Progenitor cell of endocrine pancreas (in vitro differentiated cells): ENCODE measurements at regions not wholly inside any gene's neighbourhood (a gene's known extent, or its start where the extent isn't known, plus 50 kb on each side); places are given as distances from the start of the nearest gene placed in this dataset.
A peak's percentile ranks its signal among the peaks of the same experiment; 100 is the strongest.

Experiments
- DNase-seq: peaks from one replicate; pipeline ENCODE4 v3.0.0; 2021; ENCODE audit warnings: low spot score; ENCODE audit not compliant: unreplicated experiment
- H3K27ac Mint-ChIP-seq: 2 replicates; pipeline ENCODE4 v1.8.0; 2021; ENCODE audit warnings: mild to moderate bottlenecking, moderate library complexity, mixed read lengths
- H3K27me3 Mint-ChIP-seq: 2 replicates; pipeline ENCODE4 v1.8.0; 2021; ENCODE audit warnings: mixed read lengths
- H3K36me3 Mint-ChIP-seq: 2 replicates; pipeline ENCODE4 v1.8.0; 2022; ENCODE audit warnings: mixed read lengths; ENCODE audit not compliant: insufficient read depth
- H3K4me1 Mint-ChIP-seq: 2 replicates; pipeline ENCODE4 v1.8.0; 2021; ENCODE audit warnings: low read depth, mixed read lengths
- H3K4me3 Mint-ChIP-seq: 2 replicates; pipeline ENCODE4 v1.8.0; 2021; ENCODE audit warnings: low read depth, mild to moderate bottlenecking, moderate library complexity, mixed read lengths
- H3K9me3 Mint-ChIP-seq: 2 replicates; pipeline ENCODE4 v1.8.0; 2021; ENCODE audit warnings: low read depth, mixed read lengths
- TF ChIP-seq, protein P1 (sequence below): fragments of 200-600 bp; sonication (generic); IDR thresholded peaks from one replicate; pipeline ENCODE4 v1.5.0; 2021; ENCODE audit warnings: antibody characterized with exemption, mild to moderate bottlenecking; ENCODE audit not compliant: unreplicated experiment

DNA sequence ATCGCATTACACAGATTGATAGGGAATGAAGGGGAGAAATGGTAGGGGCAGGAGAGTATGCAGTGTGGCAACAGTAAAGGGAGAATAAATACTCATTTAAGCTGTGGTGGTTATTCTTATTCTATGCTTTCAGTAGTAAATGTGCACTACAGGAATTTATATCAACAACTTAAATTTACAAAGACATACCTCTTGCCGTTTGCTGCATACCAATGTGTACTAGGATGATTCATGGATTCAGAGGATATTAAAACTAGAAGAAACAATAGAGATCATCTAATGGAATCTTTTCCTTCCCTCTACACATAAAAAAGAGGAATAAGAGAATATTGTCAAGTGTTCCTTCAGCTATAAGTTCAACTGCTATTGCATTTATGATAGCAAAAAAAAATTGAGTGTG lies 103.3 kb upstream of the RASA1 start:
- Mint-ChIP-seq H3K4me3 (no peak overlapping the region), H3K4me1 (peaks cover 7% of the 10 kb centered on the region), H3K36me3 (no peaks in the 10 kb centered on the region), H3K27ac (no peak overlapping the region), H3K27me3 (no peaks in the 10 kb centered on the region), H3K9me3 (no peaks in the 10 kb centered on the region)
- no peak for DNase-seq
- TF ChIP-seq, protein P1, sequence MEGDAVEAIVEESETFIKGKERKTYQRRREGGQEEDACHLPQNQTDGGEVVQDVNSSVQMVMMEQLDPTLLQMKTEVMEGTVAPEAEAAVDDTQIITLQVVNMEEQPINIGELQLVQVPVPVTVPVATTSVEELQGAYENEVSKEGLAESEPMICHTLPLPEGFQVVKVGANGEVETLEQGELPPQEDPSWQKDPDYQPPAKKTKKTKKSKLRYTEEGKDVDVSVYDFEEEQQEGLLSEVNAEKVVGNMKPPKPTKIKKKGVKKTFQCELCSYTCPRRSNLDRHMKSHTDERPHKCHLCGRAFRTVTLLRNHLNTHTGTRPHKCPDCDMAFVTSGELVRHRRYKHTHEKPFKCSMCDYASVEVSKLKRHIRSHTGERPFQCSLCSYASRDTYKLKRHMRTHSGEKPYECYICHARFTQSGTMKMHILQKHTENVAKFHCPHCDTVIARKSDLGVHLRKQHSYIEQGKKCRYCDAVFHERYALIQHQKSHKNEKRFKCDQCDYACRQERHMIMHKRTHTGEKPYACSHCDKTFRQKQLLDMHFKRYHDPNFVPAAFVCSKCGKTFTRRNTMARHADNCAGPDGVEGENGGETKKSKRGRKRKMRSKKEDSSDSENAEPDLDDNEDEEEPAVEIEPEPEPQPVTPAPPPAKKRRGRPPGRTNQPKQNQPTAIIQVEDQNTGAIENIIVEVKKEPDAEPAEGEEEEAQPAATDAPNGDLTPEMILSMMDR = no peak

DNA sequence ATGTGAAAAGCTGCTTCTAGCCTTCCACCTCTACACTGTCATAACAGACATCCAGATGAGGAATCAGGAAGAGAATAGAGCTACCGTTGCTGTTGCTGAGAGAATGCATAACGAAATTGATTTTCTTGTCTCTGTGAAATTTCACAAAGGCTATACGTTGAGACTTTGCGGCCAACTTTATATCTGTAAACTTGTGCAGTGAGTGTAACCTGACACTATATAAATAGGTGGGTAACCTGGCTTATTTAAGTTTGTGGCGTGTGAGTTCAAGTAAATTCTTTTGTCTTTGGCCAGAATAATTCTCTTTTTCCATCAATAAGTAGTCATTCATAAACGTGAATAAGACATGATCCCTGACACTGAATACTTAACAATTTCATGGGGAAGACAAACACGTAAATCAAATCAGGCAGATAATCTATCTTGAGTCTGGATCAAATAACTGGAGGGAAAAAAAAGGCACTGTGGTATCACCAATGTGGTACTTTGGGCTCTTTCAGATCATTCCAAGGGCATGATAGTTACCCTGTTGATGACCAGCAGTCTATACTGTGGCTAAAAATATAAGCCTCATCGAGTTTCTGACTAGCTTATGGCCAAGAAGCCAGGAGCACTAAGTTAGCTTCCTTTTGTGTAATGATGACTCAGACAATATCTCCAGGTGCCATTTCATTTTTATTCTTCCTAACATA lies 98.2 kb upstream of the RASA1 start:
- no peak for DNase-seq
- Mint-ChIP-seq H3K27me3 (no peaks in the 10 kb centered on the region), H3K4me3 (no peak overlapping the region), H3K36me3 (no peaks in the 10 kb centered on the region), H3K9me3 (no peaks in the 10 kb centered on the region), H3K27ac (peak overlapping the region; percentile 78), H3K4me1 (peaks cover 10% of the 10 kb centered on the region)
- TF ChIP-seq, protein P1 = no peak

DNA sequence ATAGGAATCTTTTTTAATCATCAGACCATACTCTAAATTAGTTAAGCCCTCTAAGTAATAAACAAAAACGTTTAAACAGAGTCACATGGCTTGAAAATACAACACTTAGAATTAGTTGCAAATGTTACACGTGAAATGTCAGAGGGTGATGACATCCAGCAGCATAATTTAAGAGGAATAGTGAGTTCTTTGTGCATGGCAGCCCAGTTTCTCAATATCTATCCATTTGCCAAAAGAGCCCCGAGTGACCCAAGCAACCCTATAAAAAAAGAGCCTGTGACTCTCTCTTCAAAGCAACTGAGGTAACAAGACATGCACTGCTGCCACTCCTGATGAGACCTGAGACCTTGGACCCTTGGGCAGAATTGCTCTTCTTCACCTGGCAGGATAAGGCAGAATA lies 96.9 kb upstream of the RASA1 start:
- Mint-ChIP-seq H3K4me3 (no peak overlapping the region), H3K27me3 (no peaks in the 10 kb centered on the region), H3K27ac (no peak overlapping the region), H3K9me3 (no peaks in the 10 kb centered on the region), H3K4me1 (peaks cover 10% of the 10 kb centered on the region), H3K36me3 (no peaks in the 10 kb centered on the region)
- TF ChIP-seq, protein P1 = no peak
- no peak for DNase-seq

DNA sequence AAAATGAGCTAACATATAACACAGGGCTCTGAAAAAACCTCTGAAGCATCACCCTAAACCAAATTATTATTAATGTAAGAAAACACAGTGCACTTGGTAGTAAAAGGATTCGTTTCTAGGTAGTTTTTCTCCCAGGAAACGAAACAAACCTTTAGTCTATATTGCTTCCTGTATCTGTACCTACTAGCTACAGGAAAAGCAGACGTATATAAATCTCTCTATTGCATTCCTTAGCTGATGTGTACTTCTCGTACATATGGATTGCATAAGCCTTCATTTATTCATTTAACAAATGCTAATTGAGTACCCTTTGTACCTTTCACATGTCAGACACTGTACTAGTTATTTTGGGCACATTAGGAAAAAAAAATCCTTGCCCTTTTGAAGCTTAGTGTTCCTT lies 85.0 kb upstream of the RASA1 start:
- no peak for DNase-seq
- Mint-ChIP-seq H3K36me3 (no peaks in the 10 kb centered on the region), H3K27ac (no peak overlapping the region), H3K4me1 (no peaks in the 10 kb centered on the region), H3K9me3 (no peaks in the 10 kb centered on the region), H3K27me3 (peaks cover 6% of the 10 kb centered on the region), H3K4me3 (no peak overlapping the region)
- TF ChIP-seq, protein P1 = no peak

DNA sequence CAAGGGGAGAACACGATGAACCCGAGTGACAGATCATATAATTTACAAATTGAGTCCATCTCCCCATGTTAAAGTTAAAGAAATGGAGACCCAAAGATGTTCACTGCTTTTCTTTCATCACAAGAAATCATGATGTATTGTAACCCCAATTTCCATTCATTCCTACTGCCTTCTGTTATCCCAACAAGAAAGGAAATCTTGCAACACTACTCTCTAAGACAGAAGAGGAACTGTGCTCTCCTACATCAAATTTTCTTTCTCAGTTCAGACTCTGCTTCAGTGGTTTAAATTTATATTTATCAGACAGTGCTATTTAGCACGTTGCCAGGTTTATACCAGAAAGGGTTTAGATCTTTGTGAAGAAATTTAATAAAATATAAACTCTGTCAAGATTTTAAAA lies 83.8 kb upstream of the RASA1 start:
- Mint-ChIP-seq H3K4me1 (no peaks in the 10 kb centered on the region), H3K27me3 (peaks cover 6% of the 10 kb centered on the region), H3K4me3 (no peak overlapping the region), H3K9me3 (no peaks in the 10 kb centered on the region), H3K36me3 (no peaks in the 10 kb centered on the region), H3K27ac (no peak overlapping the region)
- TF ChIP-seq, protein P1 = no peak
- no peak for DNase-seq
